B cell (primary cell): ENCODE measurements at regions not wholly inside any gene's neighbourhood (a gene's known extent, or its start where the extent isn't known, plus 50 kb on each side); places are given as distances from the start of the nearest gene placed in this dataset.

Experiments used
- CTCF ChIP-seq: fragments of 200-600 bp; IDR thresholded peaks from one replicate; pipeline ENCODE4 v1.8.0; 2022; ENCODE audit warnings: antibody characterized with exemption, mild to moderate bottlenecking
- EZH2 ChIP-seq: IDR thresholded peaks from 2 replicates; pipeline ENCODE4 v1.6.1; 2012; ENCODE audit warnings: borderline replicate concordance, low read depth, mild to moderate bottlenecking, moderate library complexity, low read length; ENCODE audit not compliant: insufficient read depth, poor library complexity, severe bottlenecking

GRCh38 chr4:34412911-34413310, 1831.4 kb downstream of the ARAP2 start:
- TF ChIP-seq CTCF (no peak), EZH2 (no peak)
